ENCODE measurements at regions not wholly inside any gene's neighbourhood (a gene's known extent, or its start where the extent isn't known, plus 50 kb on each side); places are given as distances from the start of the nearest gene placed in this dataset.

GRCh38 chr3:102687851-102688555 is 253.2 kb downstream of the ZPLD1 start:
- no peaks in the 10 kb centered on the region for H3K27me3 ChIP-seq (ENCODE audit: control insufficient read depth, insufficient read depth, low read length)
- POLR2A ChIA-PET = no interaction called here
- no peak for DNase-seq (ENCODE audit: low read depth)
- no peaks in the 10 kb centered on the region for H3K36me3 ChIP-seq (ENCODE audit: control insufficient read depth, insufficient read depth, low read length)
- CTCF ChIA-PET = no interaction called here
- H3K4me3 ChIP-seq (ENCODE audit: low read depth, low read length) = no peak overlapping the region
- TF ChIP-seq CTCF (IDR thresholded peaks at IDR 0.05; ENCODE audit: insufficient read depth, low read depth, low read length) = no peak

GRCh38 chr3:102688556-102688930 is 253.7 kb downstream of the ZPLD1 start:
- CTCF ChIA-PET = no interaction called here
- Histone ChIP-seq H3K36me3 (ENCODE audit: control insufficient read depth, insufficient read depth, low read length) (no peaks in the 10 kb centered on the region), H3K4me3 (ENCODE audit: low read depth, low read length) (no peak overlapping the region), H3K27me3 (ENCODE audit: control insufficient read depth, insufficient read depth, low read length) (no peaks in the 10 kb centered on the region)
- TF ChIP-seq CTCF (IDR thresholded peaks at IDR 0.05; ENCODE audit: insufficient read depth, low read depth, low read length) = no peak
- DNase-seq (ENCODE audit: low read depth) = no peak
- POLR2A ChIA-PET = no interaction called here

- POLR2A ChIA-PET = no interaction called here
- no peak for DNase-seq (ENCODE audit: low read depth)
- CTCF ChIA-PET = interaction anchor here (1.0 to 1.7 kb wide), 2 partner anchors 10 to 19 kb away, joined by 4 to 5 read pairs; no protein-coding TSS in a partner anchor
These were observed 256.7 kb downstream of the ZPLD1 start for GRCh38 chr3:102691507-102691906.

GRCh38 chr3:102699104-102699818 is 264.4 kb downstream of the ZPLD1 start:
- Histone ChIP-seq H3K36me3 (ENCODE audit: control insufficient read depth, insufficient read depth, low read length) (no peaks in the 10 kb centered on the region), H3K4me3 (ENCODE audit: low read depth, low read length) (no peak overlapping the region), H3K27me3 (ENCODE audit: control insufficient read depth, insufficient read depth, low read length) (no peaks in the 10 kb centered on the region)
- POLR2A ChIA-PET = no interaction called here
- CTCF ChIA-PET = no interaction called here
- no peak for TF ChIP-seq CTCF (IDR thresholded peaks at IDR 0.05; ENCODE audit: insufficient read depth, low read depth, low read length)
- no peak for DNase-seq (ENCODE audit: low read depth)

More at GRCh38 chr3:102691507-102691906, 256.7 kb downstream of the ZPLD1 start:
- H3K4me3 ChIP-seq (ENCODE audit: low read depth, low read length) = no peak overlapping the region
- no peaks in the 10 kb centered on the region for H3K36me3 ChIP-seq (ENCODE audit: control insufficient read depth, insufficient read depth, low read length)
- H3K27me3 ChIP-seq (ENCODE audit: control insufficient read depth, insufficient read depth, low read length) = no peaks in the 10 kb centered on the region
- TF ChIP-seq CTCF (IDR thresholded peaks at IDR 0.05; ENCODE audit: insufficient read depth, low read depth, low read length) = no peak

GRCh38 chr3:102699819-102700140 is 265.0 kb downstream of the ZPLD1 start:
- Histone ChIP-seq H3K4me3 (ENCODE audit: low read depth, low read length) (no peak overlapping the region), H3K27me3 (ENCODE audit: control insufficient read depth, insufficient read depth, low read length) (no peaks in the 10 kb centered on the region), H3K36me3 (ENCODE audit: control insufficient read depth, insufficient read depth, low read length) (no peaks in the 10 kb centered on the region)
- POLR2A ChIA-PET = no interaction called here
- no peak for TF ChIP-seq CTCF (IDR thresholded peaks at IDR 0.05; ENCODE audit: insufficient read depth, low read depth, low read length)
- DNase-seq (ENCODE audit: low read depth) = no peak
- CTCF ChIA-PET = no interaction called here

Measured in BJ (cell line).